COLO829 (cell line): ENCODE measurements at regions not wholly inside any gene's neighbourhood (a gene's known extent, or its start where the extent isn't known, plus 50 kb on each side); places are given as distances from the start of the nearest gene placed in this dataset.
"Not testable (repeated sequence)": the region's sequence is repeated elsewhere in the genome, so short reads cannot be mapped to it uniquely, and the experiment has no call there.

Experiments
- DNase-seq: peaks from one replicate; pipeline ENCODE4 v3.0.0; 2012; ENCODE audit warnings: low spot score

- DNase-seq: no peak
Measured at GRCh38 chr6:73943930-73944652, 248.1 kb downstream of the CD109 start.

DNA sequence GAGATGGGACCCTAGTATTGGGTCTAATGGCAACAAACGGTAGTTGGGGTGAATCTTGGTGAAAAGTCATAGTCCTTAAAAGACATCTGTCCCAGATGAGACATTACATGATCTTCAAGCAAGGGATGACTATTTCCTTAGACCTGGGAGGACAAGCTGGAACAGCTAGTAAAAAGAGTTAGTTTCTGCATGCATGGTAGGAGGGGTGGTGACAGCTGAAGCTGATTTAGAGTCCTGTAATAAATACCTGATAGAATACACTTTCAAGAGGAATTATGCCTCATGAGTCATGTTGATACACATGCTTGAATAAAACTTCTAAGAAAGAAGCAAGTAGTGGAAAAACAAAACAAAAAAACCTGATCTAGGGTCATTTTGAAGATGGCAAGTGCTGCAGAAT is 247.4 kb downstream of the CD109 start:
- DNase-seq: no peak

DNA sequence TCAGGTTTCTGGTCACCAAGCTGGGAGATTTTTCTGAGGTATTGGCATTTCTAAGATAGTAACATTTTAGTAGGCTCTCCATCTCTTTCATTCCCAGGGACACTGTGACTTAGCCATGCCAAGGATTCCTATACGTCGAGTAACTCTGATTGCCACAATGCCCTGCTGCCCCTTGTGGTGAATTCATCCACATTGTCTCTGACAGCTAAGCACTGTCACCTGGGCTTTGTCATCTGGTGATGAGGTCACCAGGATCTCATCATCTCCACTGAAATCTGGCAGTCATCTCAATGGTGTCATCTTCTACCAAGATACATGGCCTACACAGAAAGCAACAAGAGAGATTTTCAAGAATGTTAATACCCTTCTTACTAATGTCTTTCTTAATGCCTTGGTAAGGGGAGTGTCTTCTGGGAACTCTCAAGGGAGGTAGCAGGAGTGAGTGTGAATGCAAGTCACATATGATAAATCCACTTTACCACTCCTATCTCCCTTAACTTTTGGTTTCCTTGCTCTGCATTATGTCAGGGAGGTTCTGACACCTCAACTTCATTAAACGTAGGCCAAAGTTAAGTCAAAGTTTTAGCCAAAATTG is 246.7 kb downstream of the CD109 start:
- DNase-seq: no peak

- DNase-seq: no peak
Measured at GRCh38 chr6:73941892-73942291, 245.9 kb downstream of the CD109 start.

GRCh38 chr6:73937805-73938204 is 241.8 kb downstream of the CD109 start:
- no peak for DNase-seq

DNA sequence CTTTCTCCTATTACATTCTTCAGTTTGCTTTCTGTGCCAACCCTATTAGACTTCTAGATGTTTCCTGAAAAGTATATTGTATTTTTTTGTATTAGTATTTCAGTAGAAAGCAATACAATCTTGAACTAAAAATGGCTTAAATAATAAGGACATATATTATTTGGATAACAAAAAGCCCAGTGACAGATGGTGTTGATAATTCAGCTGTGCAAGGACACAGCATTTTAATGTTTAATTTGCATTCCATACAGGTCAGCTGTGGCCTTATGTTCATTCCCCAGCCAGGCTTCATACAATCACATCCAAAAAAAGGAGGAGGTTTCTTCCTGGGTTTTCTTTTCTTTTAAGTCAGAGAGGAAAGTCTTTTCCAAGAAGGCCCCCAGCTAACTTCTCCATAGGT is 236.9 kb downstream of the CD109 start:
- no peak for DNase-seq

DNA sequence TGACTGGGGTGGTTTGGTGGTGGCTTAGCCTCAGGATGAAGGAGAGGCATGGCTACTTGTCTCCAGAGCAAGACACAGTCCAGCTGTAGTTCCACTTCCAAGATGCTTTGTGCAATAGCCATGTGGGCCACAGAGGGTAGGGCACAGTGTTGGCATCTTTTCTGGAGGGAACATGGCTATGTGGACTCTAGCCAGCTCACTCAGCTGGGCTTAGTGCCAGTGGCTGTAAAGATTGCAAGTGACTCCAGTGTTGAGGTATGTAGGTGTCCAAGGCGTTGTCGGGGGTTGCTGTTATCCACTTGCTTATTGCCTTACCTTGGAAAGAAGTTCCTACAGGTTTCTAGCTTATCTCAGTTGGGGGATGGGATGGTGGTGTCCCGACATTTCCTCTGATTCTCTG is 233.4 kb downstream of the CD109 start:
- no peak for DNase-seq

GRCh38 chr6:73927421-73927820 is 231.4 kb downstream of the CD109 start:
- DNase-seq: no peak

DNA sequence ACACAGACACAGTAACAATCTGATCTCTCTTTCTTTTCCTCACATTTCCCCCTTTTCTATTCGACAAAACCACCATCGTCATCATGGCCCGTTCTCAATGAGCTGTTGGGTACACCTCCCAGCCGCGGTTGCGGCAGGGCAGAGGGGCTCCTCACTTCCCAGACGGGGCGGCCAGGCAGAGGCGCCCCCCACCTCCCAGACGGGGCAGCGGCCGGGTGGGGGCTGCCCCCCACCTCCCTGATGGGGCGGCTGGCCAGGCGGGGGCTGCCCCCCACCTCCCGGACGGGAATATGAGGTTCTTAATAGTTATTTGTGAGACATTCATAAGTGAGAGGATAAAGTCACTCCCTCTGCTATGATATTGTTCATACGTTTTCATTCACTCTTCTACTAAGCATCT is 229.7 kb downstream of the CD109 start:
- DNase-seq: not testable (repeated sequence)

DNA sequence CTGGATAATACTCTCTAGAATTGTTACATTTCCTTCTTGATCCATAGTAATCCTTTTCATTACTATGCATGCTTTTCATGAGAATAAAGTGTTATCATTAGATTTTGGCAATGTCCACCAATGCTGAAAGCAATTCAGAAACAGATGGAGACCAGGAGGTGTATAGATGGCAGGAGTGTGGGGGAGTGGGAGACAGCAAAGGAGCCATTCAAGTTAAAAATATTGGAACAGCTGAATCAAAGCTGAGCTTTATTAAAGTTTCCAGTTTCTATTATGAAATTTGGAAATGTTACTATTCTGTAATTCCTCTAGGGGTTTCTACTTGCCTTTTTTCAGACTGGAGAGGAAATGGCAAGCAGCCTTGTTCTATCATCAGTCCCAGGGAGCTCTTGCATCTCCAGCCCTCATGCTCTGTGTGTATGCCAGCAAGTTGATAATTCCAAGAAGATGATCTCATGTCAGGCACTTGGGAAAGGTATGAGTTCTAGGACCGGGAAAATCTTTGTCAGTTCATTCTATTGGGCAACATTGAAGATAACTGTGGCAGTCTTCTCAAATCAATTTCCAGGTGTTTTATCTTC is 228.0 kb downstream of the CD109 start:
- no peak for DNase-seq

GRCh38 chr6:73903155-73903554 is 207.2 kb downstream of the CD109 start:
- DNase-seq: no peak

DNA sequence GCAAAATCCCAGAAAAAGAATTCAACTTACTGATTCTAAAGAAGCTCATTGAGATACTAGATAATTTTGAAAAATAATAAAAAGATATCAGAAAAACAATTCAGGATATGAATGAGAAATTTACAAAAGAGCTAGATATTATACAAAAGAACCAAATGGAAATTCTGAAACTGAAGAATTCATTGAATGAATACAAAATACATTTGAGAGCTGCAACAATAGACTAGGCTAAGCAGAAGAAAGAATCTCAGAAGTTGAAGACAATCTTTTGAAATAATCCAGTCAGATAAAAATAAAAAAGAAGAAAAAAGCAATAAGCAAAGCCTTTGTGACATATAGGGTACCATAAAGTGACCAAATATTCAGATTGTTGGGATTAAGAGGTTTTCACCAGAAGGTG is 206.0 kb downstream of the CD109 start:
- DNase-seq: no peak

- DNase-seq: no peak
Measured at GRCh38 chr6:73901311-73901710, 205.3 kb downstream of the CD109 start.

DNA sequence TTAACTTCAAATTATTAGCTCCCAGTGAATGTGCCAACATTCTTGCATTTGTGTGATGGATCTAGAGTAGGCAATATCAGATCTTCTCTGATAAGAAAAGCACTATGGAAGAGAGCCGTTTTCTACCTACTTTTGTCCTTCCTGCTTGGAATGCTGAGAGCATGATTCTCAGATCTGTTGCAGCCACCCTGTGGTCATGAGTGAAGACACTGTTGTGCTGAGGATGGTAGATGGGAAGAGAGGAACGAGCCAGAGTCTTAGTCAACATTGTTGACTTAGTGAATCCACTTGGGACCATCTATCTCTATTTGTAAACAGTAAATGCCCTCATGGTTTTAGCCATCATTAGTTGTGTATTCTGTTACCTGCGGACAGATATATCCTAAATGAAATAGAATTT is 202.6 kb downstream of the CD109 start:
- no peak for DNase-seq

GRCh38 chr6:73893696-73894095 is 197.7 kb downstream of the CD109 start:
- DNase-seq: no peak

GRCh38 chr6:73888050-73888449 is 192.0 kb downstream of the CD109 start:
- no peak for DNase-seq

GRCh38 chr6:73885393-73885792 is 189.4 kb downstream of the CD109 start:
- no peak for DNase-seq

GRCh38 chr6:73884540-73884939 is 188.5 kb downstream of the CD109 start:
- DNase-seq: no peak

GRCh38 chr6:73879501-73880293 is 183.7 kb downstream of the CD109 start:
- no peak for DNase-seq

GRCh38 chr6:73878403-73878802 is 182.4 kb downstream of the CD109 start:
- no peak for DNase-seq
